NCI-H748 treated with DMSO at 0.1 percent for 48 hours (cell line): ENCODE measurements at regions not wholly inside any gene's neighbourhood (a gene's known extent, or its start where the extent isn't known, plus 50 kb on each side); places are given as distances from the start of the nearest gene placed in this dataset.
"Not testable (repeated sequence)": the region's sequence is repeated elsewhere in the genome, so short reads cannot be mapped to it uniquely, and the experiment has no call there.

Experiments
- DNase-seq: peaks from one replicate; lab custom pipeline; 2025; lab: John Stamatoyannopoulos, UW

GRCh38 chr4:148540622-148541326, 98.6 kb upstream of the NR3C2 start:
- DNase-seq, result no peak

GRCh38 chr4:148539387-148539786, 97.2 kb upstream of the NR3C2 start:
- no peak for DNase-seq

GRCh38 chr4:148533851-148534250, 91.6 kb upstream of the NR3C2 start:
- not testable (repeated sequence) for DNase-seq

GRCh38 chr4:148530114-148530513, 87.9 kb upstream of the NR3C2 start:
- DNase-seq, result no peak

GRCh38 chr4:148527571-148527970, 85.4 kb upstream of the NR3C2 start:
- no peak for DNase-seq

- no peak for DNase-seq
Measured at GRCh38 chr4:148522995-148523394, 80.8 kb upstream of the NR3C2 start.

GRCh38 chr4:148515248-148515647, 73.0 kb upstream of the NR3C2 start:
- DNase-seq, result no peak

- no peak for DNase-seq
Measured at GRCh38 chr4:148514581-148514980, 72.4 kb upstream of the NR3C2 start.

- DNase-seq, result no peak
Measured at GRCh38 chr4:148514041-148514440, 71.8 kb upstream of the NR3C2 start.

GRCh38 chr4:148510211-148510610, 68.0 kb upstream of the NR3C2 start:
- no peak for DNase-seq

GRCh38 chr4:148503681-148504080, 61.5 kb upstream of the NR3C2 start:
- DNase-seq, result no peak

GRCh38 chr4:148497258-148497657, 55.0 kb upstream of the NR3C2 start:
- no peak for DNase-seq

GRCh38 chr4:148495463-148495862, 53.2 kb upstream of the NR3C2 start:
- no peak for DNase-seq
